HG03064 (cell line): ENCODE measurements at regions not wholly inside any gene's neighbourhood (a gene's known extent, or its start where the extent isn't known, plus 50 kb on each side); places are given as distances from the start of the nearest gene placed in this dataset.
"Not testable (repeated sequence)": the region's sequence is repeated elsewhere in the genome, so short reads cannot be mapped to it uniquely, and the experiment has no call there.

Experiments used
- ATAC-seq: cut with Tn5 transposase; IDR thresholded peaks from one replicate; pipeline ENCODE4 v1.9.1; 2021; ENCODE audit warnings: low read depth; ENCODE audit not compliant: unreplicated experiment

DNA sequence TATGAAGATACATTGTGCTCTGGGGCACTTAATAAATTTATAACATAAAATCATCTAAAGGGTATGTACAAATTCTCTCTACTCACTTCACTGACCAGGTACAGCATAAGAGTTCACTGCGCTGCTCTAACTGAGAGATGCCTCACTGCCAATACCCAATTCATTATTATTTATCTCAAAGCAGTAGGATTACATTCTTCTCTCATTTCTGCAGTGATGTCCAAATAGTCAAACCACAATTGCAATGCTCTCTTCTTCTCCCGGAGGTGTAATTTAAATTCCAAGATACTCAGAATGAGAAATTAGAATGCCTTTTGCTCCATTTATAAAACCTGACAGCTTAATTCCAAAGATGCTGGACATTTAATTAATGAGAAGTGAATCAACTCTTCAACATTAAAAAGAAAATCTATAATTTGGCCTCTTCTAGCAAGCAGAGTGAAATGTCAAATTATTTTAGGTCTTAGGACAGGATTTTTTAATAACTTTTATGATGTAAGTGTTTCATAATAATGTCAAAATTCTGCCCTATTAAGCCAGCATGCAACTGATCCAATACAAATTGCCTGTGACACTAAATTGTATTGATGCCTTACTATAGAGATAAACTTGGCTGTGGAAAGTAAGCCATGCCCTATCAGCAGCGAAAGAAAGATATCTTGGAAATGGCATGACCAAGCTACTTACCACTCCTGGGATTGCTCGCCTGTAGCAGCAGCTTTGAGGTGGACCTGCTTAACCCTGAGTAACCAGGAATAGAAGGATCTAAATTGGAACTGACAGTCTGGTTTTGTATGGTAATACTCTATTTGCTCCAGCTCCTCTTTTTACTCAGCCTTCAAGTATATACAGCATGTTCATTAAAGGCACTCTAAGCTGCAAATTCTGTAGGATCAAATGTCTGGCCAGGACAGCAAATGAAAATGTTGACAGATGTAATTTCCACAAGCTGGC lies 374.2 kb upstream of the TYRP1 start:
- no peak for ATAC-seq

DNA sequence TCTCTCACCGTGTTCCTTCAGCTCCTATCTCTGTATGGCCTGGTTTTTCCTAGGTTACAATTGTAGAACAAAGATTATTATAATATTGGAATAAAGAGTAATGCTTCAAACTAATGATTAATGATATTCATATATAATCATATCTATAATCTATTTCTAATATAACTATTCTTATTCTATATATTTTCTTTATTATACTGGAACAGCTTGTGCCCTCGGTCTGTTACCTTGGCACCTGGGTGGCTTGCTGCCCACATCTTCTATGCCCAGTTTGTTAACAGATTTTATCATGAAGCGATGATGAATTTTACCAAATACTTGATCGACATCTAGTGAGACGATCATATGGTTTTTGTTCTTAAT lies 363.6 kb upstream of the TYRP1 start:
- ATAC-seq = no peak

DNA sequence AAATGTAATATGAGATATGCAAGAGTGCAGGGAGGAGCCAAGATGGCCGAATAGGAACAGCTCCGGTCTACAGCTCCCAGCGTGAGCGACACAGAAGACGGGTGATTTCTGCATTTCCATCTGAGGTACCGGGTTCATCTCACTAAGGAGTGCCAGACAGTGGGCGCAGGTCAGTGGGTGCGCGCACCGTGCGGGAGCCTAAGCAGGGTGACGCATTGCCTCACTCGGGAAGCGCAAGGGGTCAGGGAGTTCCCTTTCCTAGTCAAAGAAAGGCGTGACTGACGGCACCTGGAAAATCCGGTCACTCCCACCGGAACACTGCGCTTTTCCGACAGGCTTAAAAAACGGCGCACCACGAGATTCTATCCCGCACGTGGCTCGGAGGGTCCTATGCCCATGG lies 359.2 kb upstream of the TYRP1 start:
- not testable (repeated sequence) for ATAC-seq

DNA sequence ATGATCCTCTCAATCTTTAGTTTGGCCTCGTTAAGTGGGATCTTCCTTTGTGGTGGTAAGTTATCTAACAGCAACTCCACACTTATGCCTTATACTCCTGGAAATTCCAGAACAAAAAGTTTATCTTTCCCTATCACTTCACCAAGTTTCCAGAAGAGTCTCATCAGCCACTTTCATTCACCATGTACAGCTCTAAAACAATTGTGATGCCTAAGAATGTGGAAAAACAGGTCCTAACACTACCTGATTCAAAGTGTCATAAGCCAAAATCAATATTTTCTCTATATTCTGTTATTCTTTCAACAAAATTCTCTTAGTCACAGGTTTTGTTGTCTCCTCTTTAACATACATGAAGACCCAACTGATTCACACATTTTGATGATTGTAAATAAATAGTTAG lies 342.4 kb upstream of the TYRP1 start:
- no peak for ATAC-seq

DNA sequence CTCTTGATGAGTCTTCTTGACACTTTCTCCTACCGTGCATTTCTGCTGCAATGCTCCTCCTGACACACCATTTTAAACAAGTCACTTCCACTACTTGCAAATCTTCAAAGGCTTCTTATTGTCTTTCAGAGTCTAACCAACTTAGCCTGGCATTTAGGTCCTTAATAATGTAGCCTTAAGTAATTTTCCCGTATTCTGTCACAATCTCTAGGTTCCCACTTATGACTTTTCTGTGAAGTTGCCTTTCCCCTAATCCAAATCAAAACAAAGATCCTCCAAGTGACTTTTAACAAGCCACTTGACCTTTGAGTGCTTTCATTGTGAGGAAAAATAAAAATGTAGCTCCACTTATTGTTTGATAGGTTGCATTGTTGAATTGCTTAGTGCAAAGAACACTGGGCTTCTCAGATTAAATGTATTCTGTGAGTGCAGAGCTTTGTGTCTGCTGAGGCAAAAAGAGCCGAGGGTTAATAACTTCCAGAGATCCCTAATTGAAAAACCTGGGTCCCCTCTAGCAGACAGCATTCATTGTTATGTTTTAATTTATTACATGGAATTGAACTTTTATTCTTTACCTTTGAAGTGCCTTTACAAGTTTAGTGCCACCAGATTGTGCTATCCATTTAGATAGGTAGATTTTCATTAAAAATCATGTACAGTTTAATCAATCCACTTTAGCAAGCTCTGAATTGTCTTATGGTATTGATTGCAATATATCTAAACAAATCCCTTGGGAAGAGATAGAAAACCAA lies 341.7 kb upstream of the TYRP1 start:
- ATAC-seq = no peak

DNA sequence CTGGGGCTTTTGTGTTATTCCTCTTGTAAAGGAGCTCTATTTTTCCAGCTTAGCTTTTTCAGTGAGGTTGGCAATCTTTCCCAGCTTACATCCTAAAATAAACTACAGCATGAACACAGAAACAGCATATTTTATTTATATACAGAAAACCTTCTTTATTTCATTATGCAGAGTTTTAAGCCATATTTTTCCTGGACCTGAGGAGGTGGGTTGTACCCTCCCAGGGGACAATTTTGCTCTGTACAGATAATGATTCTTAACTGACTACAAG lies 341.2 kb upstream of the TYRP1 start:
- ATAC-seq = no peak

DNA sequence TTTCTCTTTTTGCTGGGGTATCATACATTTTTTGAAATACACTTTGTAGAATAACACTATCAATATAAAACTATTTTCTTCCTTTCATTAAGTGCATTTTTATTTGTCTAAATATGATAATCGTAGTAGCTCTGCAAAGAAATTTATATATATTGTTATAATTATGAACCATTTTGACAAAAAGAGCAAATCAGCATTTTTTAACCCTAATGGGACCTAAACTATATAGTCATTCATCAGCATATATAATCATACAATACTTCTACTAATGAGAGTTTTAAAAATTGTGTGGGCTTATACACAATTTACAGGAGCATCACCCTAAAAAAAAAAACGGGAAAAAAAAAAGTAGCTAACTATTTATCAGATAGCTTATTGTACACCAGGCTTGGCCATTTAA lies 329.7 kb upstream of the TYRP1 start:
- ATAC-seq = no peak

DNA sequence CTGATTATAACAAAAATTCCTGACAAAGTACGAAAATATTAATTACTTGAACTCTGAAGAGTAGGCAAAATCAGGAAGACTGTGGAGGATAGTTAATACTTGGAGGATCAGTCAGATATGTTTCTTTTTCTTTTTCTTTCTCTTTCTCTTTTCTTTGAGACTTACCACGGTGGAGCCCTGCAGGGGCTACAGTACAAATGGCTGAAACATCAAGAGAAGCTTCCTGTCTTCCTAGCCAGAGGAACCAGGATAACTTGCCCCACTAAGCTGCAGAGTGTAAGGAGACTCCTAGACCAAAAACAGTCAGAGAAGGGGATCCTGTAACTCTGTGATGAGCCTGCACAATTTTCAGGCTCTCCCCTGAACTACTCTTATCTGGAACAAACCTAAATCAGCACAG lies 324.6 kb upstream of the TYRP1 start:
- no peak for ATAC-seq

DNA sequence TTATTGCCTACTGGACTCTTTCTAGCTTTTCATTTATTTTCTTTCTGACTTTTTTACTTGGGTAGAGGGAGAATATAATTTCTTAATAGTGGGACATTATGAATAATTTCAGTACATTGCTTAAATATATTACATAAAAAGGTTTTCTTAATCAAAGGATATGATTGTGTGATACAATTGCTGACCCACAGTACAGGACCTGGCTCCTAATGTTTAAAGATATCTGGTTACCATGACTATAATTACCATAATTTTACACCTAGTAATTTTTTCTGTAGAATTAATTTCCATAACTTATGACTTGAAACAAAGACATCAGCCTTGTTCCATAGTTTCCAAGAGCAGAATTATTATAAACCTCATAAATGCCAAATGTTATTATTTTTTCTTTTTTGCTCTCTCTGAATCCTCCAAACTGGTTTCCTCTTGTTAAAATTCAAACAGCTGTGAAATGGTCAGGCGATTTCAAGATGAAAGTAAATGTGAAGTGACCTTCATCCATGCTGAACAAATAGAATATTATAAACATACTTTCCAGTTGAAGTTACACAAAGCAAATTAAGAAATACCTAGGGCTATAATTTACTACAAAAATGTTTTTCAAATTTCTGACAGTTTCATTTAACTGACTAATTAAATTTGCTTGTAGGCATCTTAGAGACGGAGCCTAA lies 301.2 kb upstream of the TYRP1 start:
- no peak for ATAC-seq

DNA sequence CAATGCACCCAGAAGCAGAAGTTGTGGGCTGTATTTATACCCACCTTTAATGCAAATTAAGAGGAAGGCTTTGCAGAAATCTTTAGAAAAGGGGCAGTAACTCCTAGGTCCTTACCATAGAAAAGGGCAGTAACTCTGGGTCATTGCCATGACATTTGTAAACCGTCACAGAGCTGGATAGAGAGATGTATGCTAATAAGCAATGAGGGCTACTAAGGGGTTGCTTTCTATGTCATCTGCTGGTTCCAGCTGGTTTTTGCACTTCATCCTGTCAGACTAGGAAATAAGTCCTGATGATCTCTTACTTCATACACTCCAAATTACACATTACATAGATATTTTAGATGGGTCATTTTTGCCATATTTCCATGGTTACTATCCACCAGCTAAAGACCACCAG lies 299.1 kb upstream of the TYRP1 start:
- ATAC-seq = no peak

DNA sequence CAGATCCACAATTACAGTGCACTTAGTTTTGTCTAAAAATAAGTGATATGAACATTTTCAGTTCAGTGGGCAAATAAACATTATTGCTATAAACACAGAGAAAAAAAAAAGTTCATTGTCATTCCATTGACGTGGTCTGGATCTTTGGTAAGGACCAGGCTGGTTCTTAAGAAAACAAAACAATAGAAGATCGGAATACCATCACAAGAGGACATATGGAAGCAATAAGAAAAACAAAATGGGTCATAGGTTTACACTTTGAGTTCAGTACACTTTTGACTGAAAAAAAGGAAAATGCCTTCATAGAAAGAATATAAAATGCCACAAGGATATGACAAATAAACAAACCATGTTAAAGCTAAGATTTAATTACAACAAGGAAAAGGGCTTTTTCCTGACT lies 289.5 kb upstream of the TYRP1 start:
- ATAC-seq = no peak

DNA sequence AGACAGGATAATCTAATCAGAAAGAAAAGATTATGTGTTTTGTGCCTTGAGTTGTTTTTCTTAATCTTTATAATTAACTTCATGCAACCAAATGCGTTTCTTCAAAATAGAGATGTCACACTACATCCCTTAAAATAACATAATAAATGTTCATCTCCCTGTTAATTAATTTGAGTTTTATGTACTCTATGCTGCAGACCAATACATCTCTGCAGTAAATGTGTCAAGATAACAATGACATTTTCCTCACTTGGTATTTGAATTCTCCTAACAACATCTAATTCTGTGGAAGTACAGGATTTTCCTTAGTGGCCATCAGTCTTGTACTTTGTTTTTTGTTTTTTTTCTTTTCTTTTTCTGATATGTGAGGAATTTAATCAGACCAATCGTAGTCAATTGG lies 279.2 kb upstream of the TYRP1 start:
- no peak for ATAC-seq

DNA sequence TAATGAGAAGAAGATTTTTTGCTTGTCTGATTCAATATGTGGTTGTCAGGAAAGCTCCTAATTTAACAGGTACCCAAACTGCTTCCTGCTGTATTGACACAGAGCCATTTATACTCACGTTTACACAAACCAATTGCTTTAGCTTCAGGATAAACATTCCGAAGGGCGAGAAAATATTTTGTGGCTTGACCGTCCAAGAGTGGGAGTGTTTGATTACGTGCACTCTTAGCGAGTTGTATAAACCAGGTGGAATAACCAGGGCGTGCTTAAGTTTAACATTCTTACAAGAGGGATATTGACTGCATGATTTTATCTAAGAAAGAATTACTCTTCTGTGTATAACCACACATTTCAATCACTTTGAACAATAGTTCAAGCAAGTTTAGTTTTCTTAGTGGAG lies 278.7 kb upstream of the TYRP1 start:
- no peak for ATAC-seq

DNA sequence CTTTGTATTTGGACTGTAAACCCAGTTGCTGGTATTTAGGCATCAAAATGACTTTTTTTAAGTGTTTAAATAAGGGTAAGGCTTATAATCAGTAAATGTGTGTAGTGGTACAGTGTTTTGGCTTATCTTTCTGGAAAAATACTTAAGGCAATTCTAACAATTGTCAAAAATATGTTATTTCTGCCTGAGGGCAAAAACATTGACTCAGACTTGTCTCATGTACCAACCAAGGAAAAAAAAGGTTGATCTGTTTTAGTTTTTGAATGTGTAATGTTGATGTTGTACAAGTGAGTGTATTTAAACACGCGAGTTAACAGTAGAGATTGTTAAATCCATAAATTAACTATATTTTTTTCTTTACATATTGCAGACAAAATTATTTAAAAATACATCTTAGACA lies 277.8 kb upstream of the TYRP1 start:
- ATAC-seq = no peak

DNA sequence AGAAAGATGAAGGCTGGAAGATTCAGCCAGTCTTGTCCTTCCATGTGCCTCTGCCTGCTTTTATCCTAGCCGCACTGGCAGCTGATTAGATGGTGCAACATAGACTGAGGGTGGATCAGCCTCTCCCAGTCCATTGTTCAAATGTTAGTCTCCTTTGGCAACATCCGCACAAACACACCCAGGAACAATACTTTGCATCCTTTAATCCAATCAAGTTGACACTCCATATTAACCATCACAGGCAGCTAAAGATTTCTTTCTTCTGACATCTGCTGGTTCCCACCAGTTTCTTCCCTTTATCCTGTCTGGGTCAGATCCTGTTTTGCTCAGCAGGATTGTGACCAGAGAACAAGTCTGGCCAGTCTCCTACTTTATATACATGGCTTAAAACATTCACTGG lies 276.5 kb upstream of the TYRP1 start:
- ATAC-seq = no peak

DNA sequence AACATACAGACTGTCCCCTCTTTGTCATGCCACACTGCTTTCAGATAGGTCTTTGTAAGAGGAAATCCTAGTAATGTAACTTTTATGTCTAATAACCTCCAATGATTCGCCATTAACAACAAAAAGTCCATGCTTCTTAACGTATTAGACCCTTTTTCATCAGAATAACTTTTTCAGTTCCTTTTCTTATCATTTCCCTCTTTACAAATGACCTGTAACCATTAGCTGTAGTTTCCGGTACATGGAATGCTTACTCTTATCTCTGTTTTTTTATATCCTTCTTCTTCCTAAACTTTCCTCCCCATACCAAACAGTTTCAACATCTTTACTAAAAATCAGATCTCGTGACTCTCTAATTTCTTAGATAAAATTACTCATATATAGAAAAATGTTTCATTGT lies 268.9 kb upstream of the TYRP1 start:
- no peak for ATAC-seq

DNA sequence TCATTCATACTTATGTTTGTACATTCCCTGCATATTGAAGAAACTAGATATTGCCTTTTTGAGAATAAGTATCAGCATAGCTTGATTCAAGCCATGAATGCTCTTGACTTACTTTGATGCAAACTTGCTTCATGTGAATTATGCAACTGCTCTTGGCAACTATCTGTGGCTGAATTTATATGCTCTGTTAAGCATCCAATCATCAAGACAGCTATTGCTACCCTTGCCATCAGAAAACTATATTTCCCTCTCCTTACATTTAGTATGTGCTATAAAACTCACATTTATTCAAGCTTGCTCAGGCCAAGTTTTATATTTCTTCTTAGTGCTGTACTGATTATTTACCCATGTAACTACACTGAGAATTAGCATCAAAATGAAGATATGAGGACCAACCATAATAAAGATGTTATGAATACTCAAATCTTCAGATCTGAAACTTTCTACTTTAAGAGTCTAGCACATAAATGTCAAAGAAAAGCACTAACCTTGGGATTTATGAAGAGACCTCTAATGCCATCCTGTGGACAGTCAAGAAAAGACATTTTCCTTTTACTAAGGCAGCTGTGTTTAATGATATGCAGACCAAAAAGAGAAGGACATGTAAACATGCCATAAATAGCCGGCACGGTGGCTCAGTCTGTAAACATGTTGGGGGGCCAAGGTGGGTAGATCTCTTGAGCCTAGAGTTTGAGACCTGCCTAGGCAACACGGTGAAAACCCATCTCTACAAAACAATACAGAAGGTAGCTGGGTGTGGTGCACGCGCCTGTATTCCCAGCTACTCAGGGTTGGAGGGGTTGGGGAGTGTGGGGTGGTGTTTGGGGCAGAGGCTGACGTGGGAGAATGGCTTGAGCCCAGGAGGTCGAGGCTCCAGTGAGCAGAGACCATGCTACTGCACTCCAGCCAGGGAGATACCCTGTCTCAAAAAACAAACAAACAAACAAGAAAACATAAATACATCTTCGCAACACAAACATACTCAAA lies 267.0 kb upstream of the TYRP1 start:
- no peak for ATAC-seq

DNA sequence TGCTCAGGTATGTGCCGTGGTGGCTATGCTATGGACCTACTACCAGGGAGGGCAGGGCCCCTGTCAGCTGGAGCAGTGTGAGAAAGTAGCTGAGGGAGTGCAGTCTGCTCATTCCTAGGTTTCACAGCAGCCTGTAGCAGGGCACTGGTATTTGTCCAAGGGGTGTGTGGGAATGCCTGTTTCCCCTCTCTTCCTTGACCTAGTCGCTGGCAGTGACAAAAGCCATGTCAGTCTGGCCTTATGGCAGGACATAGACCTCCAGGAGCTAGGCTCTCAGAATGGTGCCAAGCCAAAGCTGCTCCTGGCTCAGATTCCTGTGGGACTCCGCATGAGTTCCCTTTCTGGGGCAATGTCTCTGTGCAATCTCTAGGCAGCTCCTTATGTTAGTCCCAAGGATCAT lies 253.9 kb upstream of the TYRP1 start:
- ATAC-seq = no peak

DNA sequence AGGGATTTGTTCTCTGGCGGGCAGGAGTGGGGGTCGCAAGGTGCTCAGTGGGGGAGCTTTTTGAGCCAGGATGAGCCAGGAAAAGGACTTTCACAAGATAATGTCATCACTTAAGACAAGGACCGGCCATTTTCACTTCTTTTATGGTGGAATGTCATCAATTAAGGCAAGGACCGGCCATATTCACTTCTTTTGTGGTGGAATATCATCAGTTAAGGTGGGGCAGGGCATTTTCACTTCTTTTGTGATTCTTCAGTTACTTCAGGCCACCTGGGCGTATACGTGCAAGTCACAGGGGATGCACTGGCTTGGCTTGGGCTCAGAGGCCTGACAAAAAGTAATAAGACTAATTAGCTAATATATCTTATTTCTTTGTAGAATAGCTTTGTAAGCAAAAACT lies 252.1 kb upstream of the TYRP1 start:
- ATAC-seq = not testable (repeated sequence)

DNA sequence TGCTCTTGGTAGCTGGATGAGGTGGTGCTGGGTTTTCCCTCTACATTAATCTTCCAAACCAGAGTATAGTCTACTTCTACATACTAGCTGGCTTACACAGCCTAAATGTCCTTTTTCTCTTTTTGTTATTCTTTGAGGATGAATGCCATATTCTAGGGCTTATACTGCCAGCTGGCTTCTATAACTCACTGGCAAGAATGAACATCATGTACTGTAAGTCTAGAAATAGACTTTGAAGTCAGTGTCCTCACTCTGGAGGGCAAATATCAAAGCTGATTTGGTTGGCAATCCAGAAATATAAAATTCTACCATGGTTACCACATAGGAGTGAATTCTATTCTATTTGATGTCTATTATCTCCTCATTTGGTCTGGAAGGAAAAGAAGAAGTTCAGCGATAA lies 251.7 kb upstream of the TYRP1 start:
- ATAC-seq = no peak

DNA sequence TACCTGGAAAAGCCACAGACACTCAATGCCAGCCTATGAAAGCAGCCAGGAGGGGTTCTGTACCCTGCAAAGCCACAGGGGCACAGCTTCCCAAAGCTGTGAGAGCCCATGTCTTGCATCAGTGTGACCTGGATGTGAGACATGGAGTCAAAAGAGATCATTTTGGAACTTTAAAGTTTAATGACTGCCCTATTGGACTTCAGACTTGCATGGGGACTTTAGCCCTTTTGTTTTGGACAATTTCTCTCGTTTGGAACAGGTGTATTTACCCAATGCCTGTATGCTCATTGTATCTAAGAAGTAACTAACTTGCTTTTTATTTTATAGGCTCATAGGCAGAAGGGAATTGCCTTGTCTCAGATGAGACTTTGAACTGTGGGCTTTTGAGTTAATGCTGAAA lies 244.9 kb upstream of the TYRP1 start:
- no peak for ATAC-seq
